Head of caudate nucleus (tissue), 42 donors: ENCODE measurements at regions not wholly inside any gene's neighbourhood (a gene's known extent, or its start where the extent isn't known, plus 50 kb on each side); places are given as distances from the start of the nearest gene placed in this dataset.
A peak's percentile ranks its signal among the peaks of the same experiment; 100 is the strongest.
"Not testable (repeated sequence)": the region's sequence is repeated elsewhere in the genome, so short reads cannot be mapped to it uniquely, and the experiment has no call there.

Experiments
- DNase-seq, 42 donors: peaks; one replicate each; pipeline versions ENCODE4 v3.0.0 to v3.0.0-alpha.2; 2020 to 2021; ENCODE audit warnings: mixed read lengths in 7 of 42
- intact Hi-C: fragments of 100-400 bp; cut with DNase I; formaldehyde crosslinking; loops from one replicate; pipeline ENCODE4 v1.15.0; 2022

- DNase-seq: no peak
- intact Hi-C loops: no loop called here
Observed at GRCh38 chr16:47979616-47980182, 176.1 kb downstream of the ABCC12 start.

- no peak for DNase-seq
- intact Hi-C loops: no loop called here
Observed at GRCh38 chr16:47979164-47979520, 176.7 kb downstream of the ABCC12 start.

GRCh38 chr16:47978491-47979163 lies 177.2 kb downstream of the ABCC12 start:
- no peak for DNase-seq
- intact Hi-C loops: no loop called here

- no peak for DNase-seq
- intact Hi-C loops: no loop called here
Observed at GRCh38 chr16:47977802-47978201, 178.0 kb downstream of the ABCC12 start.

GRCh38 chr16:47976636-47977210 lies 179.1 kb downstream of the ABCC12 start:
- intact Hi-C loops: no loop called here
- peak in 1 of 42 donors; percentile 33 for DNase-seq

GRCh38 chr16:47974971-47975370 lies 180.8 kb downstream of the ABCC12 start:
- DNase-seq: peak in 1 of 42 donors; percentile 34
- intact Hi-C loops: not testable (repeated sequence)

GRCh38 chr16:47973552-47973951 lies 182.2 kb downstream of the ABCC12 start:
- intact Hi-C loops: no loop called here

GRCh38 chr16:47972246-47972985 lies 183.4 kb downstream of the ABCC12 start:
- intact Hi-C loops: no loop called here
- peak in 1 of 42 donors; percentile 20 for DNase-seq

More at GRCh38 chr16:47973552-47973951, 182.2 kb downstream of the ABCC12 start:
- peak in 1 of 42 donors; percentile 10 for DNase-seq

- DNase-seq: no peak
- intact Hi-C loops: no loop called here
Observed at GRCh38 chr16:47971225-47971624, 184.6 kb downstream of the ABCC12 start.

- intact Hi-C loops: no loop called here
- DNase-seq: no peak
Observed at GRCh38 chr16:47970291-47970931, 185.4 kb downstream of the ABCC12 start.

GRCh38 chr16:47967374-47967773 lies 188.4 kb downstream of the ABCC12 start:
- no peak for DNase-seq
- intact Hi-C loops: no loop called here

GRCh38 chr16:47966325-47966724 lies 189.5 kb downstream of the ABCC12 start:
- DNase-seq: peak in 18 of 42 donors; percentile 6 to 57 (median 28)
- intact Hi-C loops: no loop called here

GRCh38 chr16:47965439-47965838 lies 190.4 kb downstream of the ABCC12 start:
- DNase-seq: peak in 32 of 42 donors; percentile 3 to 88 (median 51)
- intact Hi-C loops: no loop called here

- no peak for DNase-seq
- intact Hi-C loops: no loop called here
Observed at GRCh38 chr16:47958726-47959125, 197.1 kb downstream of the ABCC12 start.

- DNase-seq: no peak
- intact Hi-C loops: no loop called here
Observed at GRCh38 chr16:47956916-47957315, 198.9 kb downstream of the ABCC12 start.

- intact Hi-C loops: no loop called here
- DNase-seq: peak in 1 of 42 donors; percentile 19
Observed at GRCh38 chr16:47949714-47950113, 206.1 kb downstream of the ABCC12 start.

GRCh38 chr16:47949276-47949675 lies 206.5 kb downstream of the ABCC12 start:
- intact Hi-C loops: no loop called here
- peak in 1 of 42 donors; percentile 25 for DNase-seq

GRCh38 chr16:47947723-47948122 lies 208.1 kb downstream of the ABCC12 start:
- DNase-seq: no peak
- intact Hi-C loops: no loop called here

GRCh38 chr16:47946092-47946491 lies 209.7 kb downstream of the ABCC12 start:
- intact Hi-C loops: no loop called here
- DNase-seq: peak in 1 of 42 donors; percentile 28
